Fibroblast of the aortic adventitia (primary cell): ENCODE measurements at regions not wholly inside any gene's neighbourhood (a gene's known extent, or its start where the extent isn't known, plus 50 kb on each side); places are given as distances from the start of the nearest gene placed in this dataset.

Experiments
- DNase-seq: peaks from one replicate; pipeline ENCODE4 v3.0.0-alpha.2; 2010; ENCODE audit warnings: low read depth
- H3K4me3 ChIP-seq: 2 replicates; pipeline ENCODE4 v1.5.1; 2011; ENCODE audit warnings: low read depth, mild to moderate bottlenecking, control low read depth, low read length, moderate library complexity
- CTCF ChIP-seq: IDR thresholded peaks from 2 replicates; pipeline ENCODE4 v1.5.1; 2011; ENCODE audit warnings: mild to moderate bottlenecking, low read length, control low read depth, inconsistent platforms; ENCODE audit not compliant: insufficient read depth

- no peak overlapping the region for H3K4me3 ChIP-seq
- DNase-seq = no peak
- no peak for TF ChIP-seq CTCF
Observed at GRCh38 chr6:98200084-98200483, 634.3 kb upstream of the POU3F2 start.

DNA sequence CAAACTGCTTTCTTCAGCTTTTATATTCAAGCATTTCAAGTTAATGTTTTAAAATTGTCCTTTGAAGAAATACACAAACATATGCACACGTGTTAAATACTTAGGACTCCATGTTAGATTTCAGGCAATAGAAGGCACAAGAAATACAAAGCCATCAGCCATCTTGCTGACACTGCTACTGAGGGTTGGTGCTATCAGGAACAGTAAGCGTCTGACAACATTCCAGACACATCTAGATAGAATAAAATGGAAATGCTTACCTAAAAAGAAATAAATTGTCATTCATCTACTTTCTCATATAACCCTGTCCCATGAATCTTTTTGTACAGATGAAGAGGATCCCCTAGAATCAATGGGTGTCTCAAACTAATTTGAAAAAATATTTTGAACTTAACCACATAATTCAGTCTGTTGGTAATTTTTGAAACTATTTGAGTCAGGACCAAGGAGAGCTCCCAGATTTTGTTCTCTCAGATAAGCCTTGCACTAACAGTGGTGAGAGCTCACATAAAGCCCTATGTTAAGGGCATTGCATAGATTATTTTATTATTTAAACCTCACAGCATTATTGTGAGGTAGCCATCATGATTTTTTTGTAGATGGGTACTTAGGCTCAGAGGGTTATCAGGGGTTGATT is 631.1 kb upstream of the POU3F2 start:
- no peak for TF ChIP-seq CTCF
- no peak for DNase-seq

GRCh38 chr6:98212468-98212867 is 621.9 kb upstream of the POU3F2 start:
- TF ChIP-seq CTCF = no peak
- no peak for DNase-seq
- H3K4me3 ChIP-seq = no peak overlapping the region

More for the DNA sequence above, 631.1 kb upstream of the POU3F2 start:
- no peak overlapping the region for H3K4me3 ChIP-seq

- no peak for DNase-seq
- no peak for TF ChIP-seq CTCF
- no peak overlapping the region for H3K4me3 ChIP-seq
Observed at GRCh38 chr6:98215531-98215930, 618.8 kb upstream of the POU3F2 start.

DNA sequence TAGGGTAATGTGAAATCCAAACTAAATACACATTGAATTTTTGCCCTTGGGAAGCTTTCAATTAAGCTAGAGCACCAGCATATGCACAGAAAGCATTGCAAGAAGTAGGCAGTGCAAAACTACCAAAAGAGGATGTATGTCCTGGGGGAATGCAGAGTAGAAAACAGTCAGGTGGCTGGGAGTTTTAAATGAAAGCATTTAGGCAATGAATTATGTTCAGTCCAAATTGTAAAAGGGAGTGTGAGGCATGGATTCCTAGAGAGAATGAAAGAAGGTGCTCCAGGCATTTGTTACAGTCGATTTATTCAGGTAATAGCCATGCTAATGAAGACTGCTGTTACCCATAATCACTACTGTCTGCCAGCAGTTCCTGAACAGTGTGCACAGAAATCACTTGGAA is 604.1 kb upstream of the POU3F2 start:
- no peak for TF ChIP-seq CTCF
- H3K4me3 ChIP-seq = no peak overlapping the region
- no peak for DNase-seq

- DNase-seq = no peak
- TF ChIP-seq CTCF = no peak
- no peak overlapping the region for H3K4me3 ChIP-seq
Observed at GRCh38 chr6:98239057-98239456, 595.3 kb upstream of the POU3F2 start.

DNA sequence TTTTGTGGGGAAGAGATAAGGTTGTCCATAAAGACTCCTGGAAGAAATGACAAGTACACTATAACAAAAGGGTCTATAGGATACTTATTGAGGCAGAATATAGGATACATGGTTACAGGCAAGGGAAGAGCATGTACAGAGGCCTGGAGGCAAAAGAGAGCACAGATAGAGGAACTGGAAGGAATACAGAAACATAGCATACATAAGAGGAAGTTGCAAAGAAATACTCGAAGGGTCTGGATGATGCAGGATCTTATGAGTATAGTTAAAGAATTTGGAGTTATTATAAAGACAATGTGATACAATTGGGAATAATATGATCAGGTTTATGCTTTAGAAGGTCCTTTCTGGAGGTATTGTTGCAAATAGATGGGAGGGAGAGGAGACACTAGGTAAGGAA is 592.7 kb upstream of the POU3F2 start:
- TF ChIP-seq CTCF = no peak
- no peak for DNase-seq
- no peak overlapping the region for H3K4me3 ChIP-seq
